A673 (cell line): ENCODE measurements at regions not wholly inside any gene's neighbourhood (a gene's known extent, or its start where the extent isn't known, plus 50 kb on each side); places are given as distances from the start of the nearest gene placed in this dataset.

Experiments used
- BruUV-seq: library from RNA; stranded (reverse); fragments of 400-500 nt; replicated peaks from 2 replicates; lab custom pipeline; 2021; lab: Mats Ljungman, UMichigan
- CTCF ChIA-PET: fragments of 300-600 bp; sonication (Branson Sonifier 250); formaldehyde crosslinking; loops from one replicate; lab custom pipeline; 2022; ENCODE audit warnings: antibody characterized with exemption; lab: Charles Lee
- POLR2A ChIA-PET: fragments of 300-600 bp; sonication (Branson Sonifier 250); formaldehyde crosslinking; loops from one replicate; lab custom pipeline; 2022; ENCODE audit warnings: antibody characterized with exemption; ENCODE audit not compliant: low non-redundant PET; lab: Charles Lee
- DNase-seq: peaks from one replicate; pipeline ENCODE4 v3.0.0-alpha.2; 2015; ENCODE audit warnings: low spot score
- H3K27ac ChIP-seq: fragments of 200-600 bp; sonication (generic); 2 replicates; pipeline ENCODE4 v1.5.1; 2016; ENCODE audit warnings: mixed run types, low read depth, mild to moderate bottlenecking, mixed read lengths, antibody characterized with exemption, low read length; ENCODE audit not compliant: poor library complexity, severe bottlenecking
- H3K27me3 ChIP-seq: fragments of 200-600 bp; sonication (generic); replicated peaks from 2 replicates; pipeline ENCODE4 v1.6.1; 2017; ENCODE audit warnings: mixed run types, low read depth, mild to moderate bottlenecking, mixed read lengths, antibody characterized with exemption, low read length; ENCODE audit not compliant: insufficient read depth, poor library complexity
- H3K36me3 ChIP-seq: fragments of 200-600 bp; sonication (generic); 2 replicates; pipeline ENCODE4 v1.6.1; 2016; ENCODE audit warnings: mixed run types, mild to moderate bottlenecking, mixed read lengths, antibody characterized with exemption, low read length; ENCODE audit not compliant: insufficient read depth, poor library complexity, severe bottlenecking
- H3K4me1 ChIP-seq: fragments of 200-600 bp; sonication (generic); 2 replicates; pipeline ENCODE4 v1.6.1; 2017; ENCODE audit warnings: mixed run types, mild to moderate bottlenecking, mixed read lengths, antibody characterized with exemption, low read length; ENCODE audit not compliant: insufficient read depth, poor library complexity, severe bottlenecking
- H3K4me3 ChIP-seq: fragments of 200-600 bp; sonication (generic); 2 replicates; pipeline ENCODE4 v1.5.1; 2016; ENCODE audit warnings: low read depth, mixed run types, mild to moderate bottlenecking, mixed read lengths, low read length; ENCODE audit not compliant: poor library complexity, severe bottlenecking
- H3K9me3 ChIP-seq: fragments of 200-600 bp; sonication (generic); 2 replicates; pipeline ENCODE4 v1.6.1; 2016; ENCODE audit warnings: mixed run types, low read depth, mild to moderate bottlenecking, mixed read lengths, antibody characterized with exemption, low read length; ENCODE audit not compliant: poor library complexity, severe bottlenecking
- CTCF ChIP-seq: fragments of 300-800, 200-600 bp; sonication (generic); conservative IDR thresholded peaks from 2 replicates; pipeline ENCODE4 v1.5.1; 2017; ENCODE audit warnings: low read depth, mild to moderate bottlenecking, antibody characterized with exemption, low read length, moderate library complexity, mixed read lengths
- EZH2 ChIP-seq: fragments of 200-600 bp; sonication (generic); IDR thresholded peaks from 2 replicates; pipeline ENCODE4 v1.6.1; 2017; ENCODE audit warnings: borderline replicate concordance, low read depth, mild to moderate bottlenecking, mixed read lengths, antibody characterized with exemption, low read length; ENCODE audit not compliant: poor library complexity, severe bottlenecking
- intact Hi-C: fragments of 100-400 bp; cut with micrococcal nuclease; formaldehyde crosslinking; loops from one replicate; pipeline ENCODE4 v1.10.0; 2022; ENCODE audit not compliant: unreplicated experiment

GRCh38 chr13:34808649-34809048 is 133.4 kb upstream of the NBEA start:
- intact Hi-C loops = no loop called here
- no peak overlapping the region for H3K27ac ChIP-seq
- no peak for TF ChIP-seq EZH2
- TF ChIP-seq CTCF = no peak
- H3K27me3 ChIP-seq = no peaks in the 10 kb centered on the region
- CTCF ChIA-PET = no interaction called here
- no peak overlapping the region for H3K4me3 ChIP-seq
- peaks cover 12% of the 10 kb centered on the region for H3K9me3 ChIP-seq
- DNase-seq = no peak
- POLR2A ChIA-PET = no interaction called here
- no peaks in the 10 kb centered on the region for H3K4me1 ChIP-seq
- no TSS peak for BruUV-seq
- H3K36me3 ChIP-seq = no peaks in the 10 kb centered on the region

GRCh38 chr13:34810996-34811395 is 131.1 kb upstream of the NBEA start:
- DNase-seq = no peak
- Histone ChIP-seq H3K27me3 (no peaks in the 10 kb centered on the region), H3K36me3 (no peaks in the 10 kb centered on the region), H3K4me3 (no peak overlapping the region), H3K27ac (no peak overlapping the region), H3K4me1 (no peaks in the 10 kb centered on the region), H3K9me3 (peaks cover 12% of the 10 kb centered on the region)
- ChIA-PET POLR2A (no interaction called here), CTCF (no interaction called here)
- intact Hi-C loops = no loop called here
- TF ChIP-seq EZH2 = no peak
- no peak for TF ChIP-seq CTCF
- BruUV-seq = no TSS peak

- BruUV-seq = no TSS peak
- intact Hi-C loops = no loop called here
Observed at GRCh38 chr13:34815526-34815925, 126.5 kb upstream of the NBEA start.

More at GRCh38 chr13:34815526-34815925, 126.5 kb upstream of the NBEA start:
- Histone ChIP-seq H3K9me3 (peaks cover 12% of the 10 kb centered on the region), H3K27ac (no peak overlapping the region), H3K4me1 (no peaks in the 10 kb centered on the region), H3K27me3 (no peaks in the 10 kb centered on the region), H3K36me3 (no peaks in the 10 kb centered on the region), H3K4me3 (no peak overlapping the region)
- DNase-seq = no peak
- POLR2A ChIA-PET = no interaction called here
- CTCF ChIA-PET = no interaction called here
- no peak for TF ChIP-seq EZH2
- TF ChIP-seq CTCF = no peak
